ENCODE measurements at regions not wholly inside any gene's neighbourhood (a gene's known extent, or its start where the extent isn't known, plus 50 kb on each side); places are given as distances from the start of the nearest gene placed in this dataset.
"Not testable (repeated sequence)": the region's sequence is repeated elsewhere in the genome, so short reads cannot be mapped to it uniquely, and the experiment has no call there.

GRCh38 chr7:51930834-51931233, 614.2 kb upstream of the COBL start:
- DNase-seq (ENCODE audit: low read depth), result no peak

DNA sequence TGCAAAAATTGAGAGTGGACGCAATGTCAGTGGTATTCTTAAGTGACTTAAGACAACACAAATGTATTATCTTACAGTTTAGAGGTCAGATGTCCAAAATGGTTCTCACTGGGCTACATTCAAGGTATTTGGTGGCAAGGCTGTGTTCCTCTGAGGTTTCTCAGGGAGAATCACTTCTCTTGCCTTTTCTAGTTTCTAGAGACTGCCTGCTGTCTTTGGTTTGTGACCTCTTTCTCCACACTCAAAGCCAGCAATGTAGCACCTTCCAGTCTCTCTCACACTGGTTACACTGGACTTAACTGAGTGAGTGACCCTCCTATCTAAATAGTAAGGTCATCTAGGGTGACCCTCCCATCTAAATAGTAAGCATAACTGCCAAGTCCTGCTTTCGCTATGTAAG, 613.2 kb upstream of the COBL start:
- no peak for DNase-seq (ENCODE audit: low read depth)

- no peak for DNase-seq (ENCODE audit: low read depth)
Measured at GRCh38 chr7:51927738-51928137, 611.1 kb upstream of the COBL start.

DNA sequence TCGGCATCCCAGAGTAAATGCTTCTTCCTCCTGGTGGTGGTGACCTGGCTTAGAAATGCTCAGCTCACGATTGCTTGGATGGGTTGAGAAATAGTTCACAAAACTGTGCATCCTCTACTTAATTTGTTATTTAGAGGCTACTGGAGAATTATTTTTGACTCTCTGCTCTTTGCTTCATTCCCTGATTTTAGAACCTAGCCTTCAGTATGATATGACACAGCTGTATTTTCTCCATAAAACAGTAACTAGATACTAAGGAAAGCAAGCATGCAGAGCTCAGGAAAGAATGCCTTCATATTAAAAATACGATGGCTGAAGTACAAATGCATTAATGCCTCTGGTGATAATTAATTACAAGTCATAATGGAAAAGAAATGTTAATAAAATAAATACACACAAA, 602.0 kb upstream of the COBL start:
- DNase-seq (ENCODE audit: low read depth), result no peak

GRCh38 chr7:51901489-51901840, 584.9 kb upstream of the COBL start:
- no peak for DNase-seq (ENCODE audit: low read depth)

DNA sequence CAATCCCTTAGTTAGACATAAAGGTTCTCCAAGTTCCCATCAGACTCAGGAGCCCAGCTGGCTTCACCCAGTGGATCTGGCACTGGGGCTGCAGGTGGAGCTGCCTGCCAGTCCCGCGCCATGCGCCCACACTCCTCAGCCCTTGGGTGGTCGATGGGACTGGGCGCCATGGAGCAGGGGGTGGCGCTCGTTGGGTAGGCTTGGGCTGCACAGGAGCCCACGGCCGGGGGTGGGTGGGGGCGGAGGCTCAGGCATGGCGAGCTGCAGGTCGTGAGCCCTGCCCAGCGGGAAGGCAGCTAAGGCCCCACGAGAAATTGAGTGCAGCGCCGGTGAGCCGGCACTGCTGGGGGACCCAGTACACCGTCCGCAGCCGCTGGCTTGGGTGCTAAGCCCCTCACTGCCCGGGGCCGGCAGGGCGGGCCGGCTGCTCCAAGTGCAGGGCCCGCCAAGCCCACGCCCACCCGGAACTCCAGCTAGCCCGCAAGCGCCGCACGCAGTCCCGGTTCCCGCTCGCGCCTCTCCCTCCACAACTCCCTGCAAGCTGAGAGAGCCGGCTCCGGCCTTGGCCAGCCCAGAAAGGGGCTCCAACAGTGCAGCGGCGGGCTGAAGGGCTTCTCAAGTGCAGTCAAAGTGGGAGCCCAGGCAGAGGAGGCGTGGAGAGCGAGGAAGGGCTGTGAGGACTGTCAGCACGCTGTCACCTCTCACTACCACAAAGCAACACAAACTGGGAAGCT, 584.3 kb upstream of the COBL start:
- DNase-seq (ENCODE audit: low read depth), result not testable (repeated sequence)

- no peak for DNase-seq (ENCODE audit: low read depth)
Measured at GRCh38 chr7:51899611-51900010, 583.0 kb upstream of the COBL start.

GRCh38 chr7:51882412-51882811, 565.8 kb upstream of the COBL start:
- no peak for DNase-seq (ENCODE audit: low read depth)

DNA sequence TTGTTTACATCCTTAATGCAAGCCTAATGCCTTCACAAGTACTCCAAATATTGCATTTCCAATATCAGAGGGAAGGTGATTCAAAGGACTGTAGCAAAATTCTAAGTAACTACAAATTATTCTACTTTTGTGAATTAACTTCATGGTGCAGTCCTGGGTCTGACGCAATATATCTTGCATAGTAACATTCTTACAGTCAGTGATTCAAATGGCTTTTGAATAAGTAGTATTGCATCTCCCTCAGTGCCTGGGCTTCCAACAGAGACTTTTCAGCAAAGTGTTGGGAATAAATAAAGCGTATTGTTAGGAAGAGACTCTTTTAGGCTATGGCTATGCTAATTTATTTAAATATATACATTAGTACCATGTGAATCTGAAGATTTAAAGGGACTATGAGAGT, 564.7 kb upstream of the COBL start:
- no peak for DNase-seq (ENCODE audit: low read depth)

DNA sequence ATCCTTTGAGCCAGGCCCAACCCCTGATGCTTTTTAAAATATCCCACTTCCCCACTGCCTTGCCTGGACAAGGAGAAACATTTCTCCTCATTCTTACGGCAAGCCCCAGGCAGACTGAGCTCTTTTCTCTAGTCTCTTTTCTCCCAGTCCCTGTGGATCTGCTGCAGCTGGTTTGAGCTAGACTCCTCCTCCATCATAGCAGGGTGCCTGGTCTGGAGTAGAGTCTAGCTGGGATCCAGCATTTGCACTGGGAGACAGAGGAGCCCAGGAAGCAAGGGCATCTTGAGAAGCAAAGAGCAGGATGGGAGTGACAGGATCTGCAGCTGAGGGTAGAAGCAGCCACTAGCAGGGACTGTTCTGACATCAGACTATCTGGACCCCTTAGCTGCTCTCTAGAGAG, 562.3 kb upstream of the COBL start:
- DNase-seq (ENCODE audit: low read depth), result no peak

DNA sequence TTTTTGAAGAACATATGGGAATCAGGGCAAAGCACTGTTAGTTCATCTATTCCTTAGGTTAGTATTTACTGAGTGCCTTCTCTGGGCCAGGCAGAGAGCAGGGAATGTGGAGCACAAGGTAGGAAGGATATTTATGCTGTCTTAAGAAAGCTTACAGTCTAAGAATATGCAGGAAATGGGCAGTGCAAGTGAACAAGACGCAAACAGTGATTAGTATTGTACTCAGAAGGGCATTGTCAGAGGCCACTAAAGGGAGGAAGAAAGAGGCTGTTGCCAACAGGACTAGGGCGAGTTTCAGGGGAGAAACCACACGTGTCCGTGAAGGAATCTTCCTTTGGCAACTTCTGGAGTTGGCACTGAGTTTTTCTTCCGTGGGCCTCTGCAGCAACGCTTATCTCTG, 552.8 kb upstream of the COBL start:
- DNase-seq (ENCODE audit: low read depth), result no peak

DNA sequence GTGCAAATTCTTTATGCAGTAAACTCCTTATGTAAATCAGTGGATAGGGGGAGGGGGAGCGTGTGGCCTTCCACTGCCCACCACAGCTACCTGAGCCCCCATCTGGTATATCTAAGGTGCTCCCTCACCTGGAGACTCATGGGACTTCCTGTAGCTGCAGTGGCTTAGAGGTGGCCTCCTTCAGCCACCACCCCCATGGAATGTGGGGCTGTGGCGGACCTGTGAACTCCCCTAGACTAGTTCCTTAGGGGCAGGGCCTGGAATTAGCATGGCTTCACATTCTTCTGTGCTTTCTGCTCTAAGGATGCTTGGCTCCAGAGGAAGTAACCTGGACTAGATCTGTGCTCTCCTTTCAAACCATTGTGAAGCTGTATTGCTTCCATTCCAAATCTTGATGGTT, 550.5 kb upstream of the COBL start:
- no peak for DNase-seq (ENCODE audit: low read depth)

DNA sequence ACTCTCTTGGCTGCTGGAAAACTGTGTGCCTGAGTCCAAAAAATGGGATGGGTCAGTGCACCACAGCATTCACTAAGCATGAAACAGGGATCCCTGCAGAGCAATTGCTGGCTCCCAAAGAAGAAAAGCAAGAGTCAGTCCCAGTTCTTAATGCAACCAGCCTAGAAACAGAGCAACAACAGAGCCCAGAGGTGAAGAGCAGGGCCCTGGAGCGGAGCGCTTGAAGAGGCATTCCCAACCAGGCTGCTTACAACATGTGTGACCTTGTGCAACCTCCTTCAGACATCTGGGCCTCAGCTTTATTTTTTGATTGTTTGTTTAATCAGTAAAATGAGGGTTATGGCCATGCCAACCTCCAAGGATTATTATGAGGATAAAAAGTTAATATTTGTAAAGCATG, 543.7 kb upstream of the COBL start:
- no peak for DNase-seq (ENCODE audit: low read depth)

GRCh38 chr7:51850126-51850525, 533.5 kb upstream of the COBL start:
- DNase-seq (ENCODE audit: low read depth), result no peak

- DNase-seq (ENCODE audit: low read depth), result no peak
Measured at GRCh38 chr7:51847461-51848134, 531.0 kb upstream of the COBL start.

- not testable (repeated sequence) for DNase-seq (ENCODE audit: low read depth)
Measured at GRCh38 chr7:51839130-51839529, 522.5 kb upstream of the COBL start.

DNA sequence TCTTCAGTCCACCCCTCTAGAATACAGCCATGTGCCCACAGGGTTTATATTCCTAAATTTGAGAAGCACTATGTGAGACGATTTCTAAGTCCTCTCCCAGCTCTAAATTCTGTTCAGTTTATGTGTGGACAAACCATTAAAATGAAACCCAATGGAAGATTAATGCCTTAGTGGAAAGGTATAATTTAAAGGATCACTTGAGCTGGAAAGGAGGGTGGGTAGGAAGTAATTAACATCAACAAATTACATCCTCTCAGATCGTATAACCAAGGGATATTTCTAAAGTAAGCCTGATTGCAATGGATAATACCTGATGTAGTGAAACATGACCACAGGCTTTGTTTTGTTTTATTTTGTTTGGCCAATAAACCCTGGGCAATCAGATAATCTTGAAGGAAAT, 511.0 kb upstream of the COBL start:
- no peak for DNase-seq (ENCODE audit: low read depth)

DNA sequence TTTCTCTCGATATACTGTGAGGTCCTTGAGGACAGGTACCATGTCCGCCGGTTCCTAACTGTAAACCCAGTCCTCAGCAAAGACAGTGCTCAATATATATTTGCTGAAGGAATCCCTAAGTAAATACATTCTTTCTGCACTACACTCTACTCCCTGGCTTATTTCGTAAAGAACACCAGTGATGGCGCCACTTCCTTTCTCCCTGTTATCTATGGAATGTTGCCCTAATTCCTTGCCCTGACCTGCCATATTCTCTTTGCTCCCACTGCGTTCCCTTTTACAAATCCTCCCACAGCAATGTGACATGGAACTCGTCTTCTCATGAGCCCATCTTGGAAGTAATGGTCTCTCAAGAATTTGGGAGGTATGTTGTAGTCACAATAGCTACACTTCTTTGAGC, 507.4 kb upstream of the COBL start:
- DNase-seq (ENCODE audit: low read depth), result no peak

- DNase-seq (ENCODE audit: low read depth), result no peak
Measured at GRCh38 chr7:51823437-51823836, 506.8 kb upstream of the COBL start.

- DNase-seq (ENCODE audit: low read depth), result no peak
Measured at GRCh38 chr7:51817694-51818225, 501.2 kb upstream of the COBL start.

DNA sequence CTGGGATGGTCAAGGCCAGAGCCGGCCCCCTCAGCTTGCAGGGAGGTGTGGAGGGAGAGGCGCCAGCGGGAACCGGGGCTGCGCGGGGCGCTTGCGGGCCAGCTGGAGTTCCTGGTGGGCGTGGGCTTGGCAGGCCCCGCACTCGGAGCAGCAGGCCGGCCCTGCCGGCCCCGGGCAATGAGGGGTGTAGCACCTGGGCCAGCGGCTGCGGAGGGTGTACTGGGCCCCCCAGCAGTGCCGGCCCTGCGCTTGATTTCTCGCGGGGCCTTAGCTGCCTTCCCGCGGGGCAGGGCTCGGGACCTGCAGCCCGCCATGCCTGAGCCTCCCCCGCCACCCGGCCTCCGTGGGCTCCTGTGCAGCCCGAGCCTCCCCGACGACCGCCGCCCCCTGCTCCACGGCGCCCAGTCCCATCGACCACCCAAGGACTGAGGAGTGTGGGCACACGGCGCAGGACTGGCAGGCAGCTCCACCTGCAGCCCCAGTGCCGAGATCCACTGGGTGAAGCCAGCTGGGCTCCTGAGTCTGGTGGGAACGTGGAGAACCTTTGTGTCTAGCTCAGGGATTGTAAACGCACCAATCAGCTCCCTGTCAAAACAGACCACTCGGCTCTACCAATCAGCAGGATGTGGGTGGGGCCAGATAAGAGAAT, 489.3 kb upstream of the COBL start:
- not testable (repeated sequence) for DNase-seq (ENCODE audit: low read depth)

- DNase-seq (ENCODE audit: low read depth), result no peak
Measured at GRCh38 chr7:51802718-51803117, 486.1 kb upstream of the COBL start.

DNA sequence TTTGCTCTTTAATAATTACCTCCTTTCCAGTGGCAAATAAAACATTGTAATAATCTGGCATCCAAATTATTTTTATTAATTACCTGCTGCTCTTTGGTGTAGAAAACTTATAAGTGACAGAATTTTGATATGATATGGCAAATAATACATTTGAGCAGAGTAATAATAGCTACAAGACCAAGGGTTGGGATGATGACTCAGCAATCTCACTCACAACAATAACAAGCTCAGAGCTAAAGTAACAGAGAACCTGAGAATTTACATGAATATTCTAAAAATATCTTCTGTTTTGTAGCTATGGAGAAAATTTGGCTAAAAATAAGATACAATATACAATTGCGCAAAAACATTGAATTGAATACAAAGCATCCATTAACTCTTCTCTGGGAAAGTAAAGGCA, 480.8 kb upstream of the COBL start:
- DNase-seq (ENCODE audit: low read depth), result no peak
